ENCODE measurements at regions not wholly inside any gene's neighbourhood (a gene's known extent, or its start where the extent isn't known, plus 50 kb on each side); places are given as distances from the start of the nearest gene placed in this dataset.

GRCh38 chr2:36147670-36148390, 207.7 kb upstream of the CRIM1 start:
- Mint-ChIP-seq H3K9me3 (ENCODE audit: unreplicated experiment) (no peaks in the 10 kb centered on the region), H3K4me3 (ENCODE audit: unreplicated experiment) (no peak overlapping the region), H3K27me3 (ENCODE audit: unreplicated experiment) (peaks cover 2% of the 10 kb centered on the region), H3K4me1 (ENCODE audit: unreplicated experiment) (no peaks in the 10 kb centered on the region), H3K27ac (ENCODE audit: unreplicated experiment) (no peak overlapping the region), H3K36me3 (ENCODE audit: low read depth, unreplicated experiment) (no peaks in the 10 kb centered on the region)
- no peak for TF ChIP-seq CTCF (IDR thresholded peaks at IDR 0.05; ENCODE audit: unreplicated experiment)
- DNase-seq (ENCODE audit: low spot score), result no peak

DNA sequence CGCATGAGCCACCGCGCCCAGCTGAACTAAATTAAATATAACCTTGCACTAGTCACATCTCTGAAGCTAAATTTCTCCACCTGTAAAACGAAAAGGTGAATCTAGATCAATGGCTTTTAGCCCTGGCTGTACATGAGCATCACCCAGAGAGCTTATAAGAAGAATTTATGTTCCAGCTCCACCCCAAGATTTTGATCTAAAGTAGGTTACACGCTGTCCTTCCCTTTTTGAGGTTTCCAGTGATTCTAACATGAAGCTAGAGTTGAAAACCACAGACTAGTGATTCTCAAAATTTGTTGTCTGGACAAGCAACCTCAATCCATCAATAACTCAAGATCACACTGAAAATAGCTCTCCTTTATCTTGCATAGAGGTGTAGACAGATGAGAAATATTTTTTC, 208.8 kb upstream of the CRIM1 start:
- H3K4me1 Mint-ChIP-seq (ENCODE audit: unreplicated experiment), result no peaks in the 10 kb centered on the region
- H3K36me3 Mint-ChIP-seq (ENCODE audit: low read depth, unreplicated experiment), result no peaks in the 10 kb centered on the region
- no peak for TF ChIP-seq CTCF (IDR thresholded peaks at IDR 0.05; ENCODE audit: unreplicated experiment)
- H3K4me3 Mint-ChIP-seq (ENCODE audit: unreplicated experiment), result no peak overlapping the region
- no peaks in the 10 kb centered on the region for H3K9me3 Mint-ChIP-seq (ENCODE audit: unreplicated experiment)
- no peak for DNase-seq (ENCODE audit: low spot score)
- H3K27ac Mint-ChIP-seq (ENCODE audit: unreplicated experiment), result no peak overlapping the region
- peaks cover 2% of the 10 kb centered on the region for H3K27me3 Mint-ChIP-seq (ENCODE audit: unreplicated experiment)

- no peak overlapping the region for H3K27ac Mint-ChIP-seq (ENCODE audit: unreplicated experiment)
- H3K36me3 Mint-ChIP-seq (ENCODE audit: low read depth, unreplicated experiment), result no peaks in the 10 kb centered on the region
- H3K27me3 Mint-ChIP-seq (ENCODE audit: unreplicated experiment), result no peaks in the 10 kb centered on the region
- no peaks in the 10 kb centered on the region for H3K9me3 Mint-ChIP-seq (ENCODE audit: unreplicated experiment)
- no peak for DNase-seq (ENCODE audit: low spot score)
- no peak overlapping the region for H3K4me3 Mint-ChIP-seq (ENCODE audit: unreplicated experiment)
- H3K4me1 Mint-ChIP-seq (ENCODE audit: unreplicated experiment), result no peaks in the 10 kb centered on the region
- no peak for TF ChIP-seq CTCF (IDR thresholded peaks at IDR 0.05; ENCODE audit: unreplicated experiment)
Measured at GRCh38 chr2:36140391-36140790, 215.2 kb upstream of the CRIM1 start.

DNA sequence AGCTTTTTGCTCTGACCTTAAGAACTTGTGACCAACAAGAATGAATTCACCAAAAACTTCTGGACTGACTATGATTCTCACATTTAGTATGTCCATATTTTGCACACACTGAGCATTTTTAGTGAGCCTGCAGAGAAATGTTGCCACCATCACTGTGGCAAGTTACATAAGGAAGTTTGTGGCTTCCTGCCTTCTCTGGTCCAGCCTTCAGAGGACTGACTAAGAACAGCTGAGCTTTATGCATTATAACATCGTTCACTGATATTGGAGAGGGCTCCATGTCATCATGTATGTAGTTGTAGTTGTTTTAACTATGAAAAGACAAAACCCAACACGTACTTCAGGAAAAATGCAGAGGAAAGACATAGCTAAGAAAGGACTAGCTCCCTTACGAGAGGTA, 218.0 kb upstream of the CRIM1 start:
- Mint-ChIP-seq H3K27ac (ENCODE audit: unreplicated experiment) (no peak overlapping the region), H3K27me3 (ENCODE audit: unreplicated experiment) (no peaks in the 10 kb centered on the region), H3K9me3 (ENCODE audit: unreplicated experiment) (no peaks in the 10 kb centered on the region), H3K4me1 (ENCODE audit: unreplicated experiment) (no peaks in the 10 kb centered on the region), H3K36me3 (ENCODE audit: low read depth, unreplicated experiment) (no peaks in the 10 kb centered on the region), H3K4me3 (ENCODE audit: unreplicated experiment) (no peak overlapping the region)
- no peak for TF ChIP-seq CTCF (IDR thresholded peaks at IDR 0.05; ENCODE audit: unreplicated experiment)
- no peak for DNase-seq (ENCODE audit: low spot score)

GRCh38 chr2:36134281-36134680, 221.3 kb upstream of the CRIM1 start:
- no peak for DNase-seq (ENCODE audit: low spot score)
- Mint-ChIP-seq H3K27me3 (ENCODE audit: unreplicated experiment) (no peaks in the 10 kb centered on the region), H3K4me1 (ENCODE audit: unreplicated experiment) (no peaks in the 10 kb centered on the region), H3K4me3 (ENCODE audit: unreplicated experiment) (no peak overlapping the region), H3K9me3 (ENCODE audit: unreplicated experiment) (no peaks in the 10 kb centered on the region), H3K36me3 (ENCODE audit: low read depth, unreplicated experiment) (no peaks in the 10 kb centered on the region), H3K27ac (ENCODE audit: unreplicated experiment) (no peak overlapping the region)
- TF ChIP-seq CTCF (IDR thresholded peaks at IDR 0.05; ENCODE audit: unreplicated experiment), result no peak
